ENCODE measurements at regions not wholly inside any gene's neighbourhood (a gene's known extent, or its start where the extent isn't known, plus 50 kb on each side); places are given as distances from the start of the nearest gene placed in this dataset.

DNA sequence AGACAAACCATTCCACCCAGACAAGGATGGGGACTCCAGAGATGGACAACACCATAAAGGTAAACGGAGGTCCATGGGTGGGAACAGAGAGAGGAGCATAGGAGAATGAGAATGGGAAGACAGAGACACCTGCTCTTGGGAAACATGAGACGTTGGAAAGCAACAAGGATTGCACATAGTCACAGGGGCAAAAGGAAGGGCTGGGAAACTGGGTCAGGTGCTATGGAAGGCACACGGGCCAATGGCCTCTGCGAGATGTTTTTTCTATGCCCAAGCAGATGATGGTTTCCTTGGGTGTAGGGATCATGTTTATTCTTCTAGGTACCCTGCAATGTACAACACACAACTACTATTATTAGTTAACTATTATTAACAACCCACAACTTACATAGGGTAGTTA, 143.6 kb upstream of the AGAP1 start:
- WGBS, 2 donors = 89 to 94% methylated on average over 4 of the region's 4 CpGs
- DNase-seq (ENCODE audit: low spot score in 2 of 2) = no peak
- no peak overlapping the region for H3K4me3 ChIP-seq (ENCODE audit: low read depth, poor library complexity, severe bottlenecking)
- intact Hi-C loops (cut with DNase I; ENCODE audit: low total_unique reads) = no loop called here
- TF ChIP-seq, protein P1, sequence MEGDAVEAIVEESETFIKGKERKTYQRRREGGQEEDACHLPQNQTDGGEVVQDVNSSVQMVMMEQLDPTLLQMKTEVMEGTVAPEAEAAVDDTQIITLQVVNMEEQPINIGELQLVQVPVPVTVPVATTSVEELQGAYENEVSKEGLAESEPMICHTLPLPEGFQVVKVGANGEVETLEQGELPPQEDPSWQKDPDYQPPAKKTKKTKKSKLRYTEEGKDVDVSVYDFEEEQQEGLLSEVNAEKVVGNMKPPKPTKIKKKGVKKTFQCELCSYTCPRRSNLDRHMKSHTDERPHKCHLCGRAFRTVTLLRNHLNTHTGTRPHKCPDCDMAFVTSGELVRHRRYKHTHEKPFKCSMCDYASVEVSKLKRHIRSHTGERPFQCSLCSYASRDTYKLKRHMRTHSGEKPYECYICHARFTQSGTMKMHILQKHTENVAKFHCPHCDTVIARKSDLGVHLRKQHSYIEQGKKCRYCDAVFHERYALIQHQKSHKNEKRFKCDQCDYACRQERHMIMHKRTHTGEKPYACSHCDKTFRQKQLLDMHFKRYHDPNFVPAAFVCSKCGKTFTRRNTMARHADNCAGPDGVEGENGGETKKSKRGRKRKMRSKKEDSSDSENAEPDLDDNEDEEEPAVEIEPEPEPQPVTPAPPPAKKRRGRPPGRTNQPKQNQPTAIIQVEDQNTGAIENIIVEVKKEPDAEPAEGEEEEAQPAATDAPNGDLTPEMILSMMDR (IDR thresholded peaks at IDR 0.05) = no peak
- no peak for TF ChIP-seq POLR2A (IDR thresholded peaks at IDR 0.05)

DNA sequence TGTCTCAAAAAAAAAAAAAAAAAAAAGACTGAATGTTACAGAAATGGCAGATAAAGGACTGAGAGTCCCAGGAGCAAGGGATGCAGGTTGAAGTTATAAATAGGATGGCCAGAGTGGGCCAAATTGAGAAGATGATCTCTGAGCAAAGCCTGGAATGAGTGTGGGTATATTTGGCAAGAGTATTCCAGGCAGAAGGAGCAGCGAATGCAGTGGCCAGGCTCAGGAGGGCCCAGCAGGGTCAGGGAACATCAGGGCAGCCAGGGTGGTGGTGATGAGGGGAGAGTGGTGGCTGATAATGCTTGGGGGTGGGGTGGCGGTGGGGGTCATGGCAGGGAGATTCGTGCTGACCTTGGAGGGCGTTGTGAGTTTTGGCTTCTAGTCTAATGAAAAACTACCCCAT, 141.3 kb upstream of the AGAP1 start:
- H3K4me3 ChIP-seq (ENCODE audit: low read depth, poor library complexity, severe bottlenecking) = no peak overlapping the region
- intact Hi-C loops (cut with DNase I; ENCODE audit: low total_unique reads) = no loop called here
- peak in 1 of 2 donors; percentile 61 for DNase-seq (ENCODE audit: low spot score in 2 of 2)
- 60 to 83% methylated on average over 4 of the region's 4 CpGs for WGBS, 2 donors
- TF ChIP-seq POLR2A (IDR thresholded peaks at IDR 0.05) = no peak
- TF ChIP-seq, protein P1 (IDR thresholded peaks at IDR 0.05) = no peak

DNA sequence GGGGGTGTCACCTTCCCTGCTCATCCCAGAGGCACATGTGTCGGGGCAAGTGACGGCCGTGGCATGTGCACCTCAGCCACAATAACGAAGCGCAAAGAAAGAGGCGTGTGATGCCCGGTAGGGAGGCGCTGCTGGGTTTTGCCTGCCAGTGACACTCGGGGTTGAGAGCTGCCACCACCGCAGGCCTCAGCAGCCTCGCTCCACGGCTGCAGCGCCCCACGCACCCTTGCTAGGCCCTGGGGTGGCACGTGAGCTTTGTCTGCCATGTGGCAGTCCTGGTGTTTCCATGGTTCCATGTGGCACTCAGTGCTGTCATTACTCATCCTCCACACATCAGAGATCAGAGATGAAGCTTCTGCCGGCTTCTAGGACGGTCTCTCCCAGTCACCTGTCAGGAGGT, 136.0 kb upstream of the AGAP1 start:
- H3K4me3 ChIP-seq (ENCODE audit: low read depth, poor library complexity, severe bottlenecking) = no peak overlapping the region
- peak in 1 of 2 donors; percentile 71 for DNase-seq (ENCODE audit: low spot score in 2 of 2)
- TF ChIP-seq POLR2A (IDR thresholded peaks at IDR 0.05) = no peak
- TF ChIP-seq, protein P1 (IDR thresholded peaks at IDR 0.05) = no peak
- WGBS, 2 donors = 91% methylated on average over 16 of the region's 17 CpGs
- intact Hi-C loops (cut with DNase I; ENCODE audit: low total_unique reads) = no loop called here

DNA sequence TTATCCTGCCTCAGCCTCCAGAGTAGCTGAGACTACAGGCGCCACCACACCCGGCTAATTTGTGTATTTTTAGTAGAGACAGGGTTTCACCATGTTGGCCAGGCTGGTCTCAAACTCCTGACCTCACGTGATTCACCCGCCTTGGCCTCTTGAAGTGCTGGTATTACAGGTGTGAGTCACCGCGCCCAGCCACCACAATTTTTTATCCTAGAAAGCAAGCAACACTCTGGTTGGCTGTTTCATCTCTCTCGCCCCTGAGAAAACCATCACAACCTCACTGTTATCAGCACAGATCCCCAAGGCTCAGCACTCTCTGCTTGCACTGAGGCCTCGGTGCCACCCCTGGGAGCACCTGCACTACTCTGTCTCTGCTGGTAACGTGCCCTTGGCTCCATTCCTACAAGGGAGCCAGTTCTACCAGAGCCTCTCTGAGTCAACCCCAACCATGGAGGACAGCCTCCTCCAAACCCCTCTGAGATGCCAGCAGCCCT, 134.8 kb upstream of the AGAP1 start:
- DNase-seq (ENCODE audit: low spot score in 2 of 2) = peak in 1 of 2 donors; percentile 75
- TF ChIP-seq, protein P1 (IDR thresholded peaks at IDR 0.05) = no peak
- no peak for TF ChIP-seq POLR2A (IDR thresholded peaks at IDR 0.05)
- 83 to 87% methylated on average over 9 of the region's 9 CpGs for WGBS, 2 donors
- H3K4me3 ChIP-seq (ENCODE audit: low read depth, poor library complexity, severe bottlenecking) = no peak overlapping the region
- intact Hi-C loops (cut with DNase I; ENCODE audit: low total_unique reads) = no loop called here

DNA sequence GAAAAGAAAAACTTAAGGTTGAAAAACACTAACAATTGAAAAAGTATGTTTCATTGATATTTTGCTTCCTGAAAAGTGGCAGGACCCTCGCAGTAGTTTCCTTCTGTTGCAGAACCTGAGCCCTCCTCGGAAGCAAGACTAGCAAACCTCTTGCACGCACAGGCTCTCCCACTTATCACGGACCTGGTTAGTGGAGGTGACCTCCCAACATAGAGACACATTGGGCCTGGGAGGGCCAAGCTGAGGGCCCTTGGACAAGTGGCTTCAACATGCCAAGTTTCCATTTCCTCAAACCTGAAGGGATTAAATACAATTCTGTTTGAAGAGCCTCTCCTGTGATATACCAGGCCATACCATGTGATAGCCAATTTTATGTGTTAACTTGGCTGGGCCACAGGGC, 133.4 kb upstream of the AGAP1 start:
- DNase-seq (ENCODE audit: low spot score in 2 of 2) = peak in 1 of 2 donors; percentile 61
- TF ChIP-seq, protein P1 (IDR thresholded peaks at IDR 0.05) = no peak
- TF ChIP-seq POLR2A (IDR thresholded peaks at IDR 0.05) = no peak
- intact Hi-C loops (cut with DNase I; ENCODE audit: low total_unique reads) = no loop called here
- H3K4me3 ChIP-seq (ENCODE audit: low read depth, poor library complexity, severe bottlenecking) = no peak overlapping the region
- WGBS, 2 donors = 87 to 93% methylated on average over 4 of the region's 4 CpGs

DNA sequence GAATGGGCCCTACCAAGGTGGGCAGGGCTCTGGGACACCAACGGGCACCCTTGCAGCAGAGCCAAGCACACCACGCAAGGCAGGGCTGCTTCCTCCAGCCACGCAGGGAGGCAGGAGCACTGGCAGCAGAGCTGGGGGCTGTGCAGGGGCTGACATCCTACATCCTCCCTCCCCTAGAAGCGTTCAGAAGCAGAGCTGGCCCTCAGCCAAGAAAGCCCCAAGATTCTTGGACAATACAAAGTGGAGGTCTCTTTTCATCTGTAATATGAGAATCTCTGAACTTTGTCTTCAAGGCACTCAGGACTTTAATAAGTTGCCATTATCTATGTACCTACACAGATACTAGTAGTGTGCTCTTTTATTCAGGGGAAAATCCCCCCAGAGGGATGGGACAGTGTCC, 128.1 kb upstream of the AGAP1 start:
- no peak for DNase-seq (ENCODE audit: low spot score in 2 of 2)
- intact Hi-C loops (cut with DNase I; ENCODE audit: low total_unique reads) = no loop called here
- no peak for TF ChIP-seq POLR2A (IDR thresholded peaks at IDR 0.05)
- TF ChIP-seq, protein P1 (IDR thresholded peaks at IDR 0.05) = no peak
- H3K4me3 ChIP-seq (ENCODE audit: low read depth, poor library complexity, severe bottlenecking) = no peak overlapping the region
- WGBS, 2 donors = 62 to 66% methylated on average over 4 of the region's 4 CpGs
